ENCODE measurements at regions not wholly inside any gene's neighbourhood (a gene's known extent, or its start where the extent isn't known, plus 50 kb on each side); places are given as distances from the start of the nearest gene placed in this dataset.
A peak's percentile ranks its signal among the peaks of the same experiment; 100 is the strongest.

DNA sequence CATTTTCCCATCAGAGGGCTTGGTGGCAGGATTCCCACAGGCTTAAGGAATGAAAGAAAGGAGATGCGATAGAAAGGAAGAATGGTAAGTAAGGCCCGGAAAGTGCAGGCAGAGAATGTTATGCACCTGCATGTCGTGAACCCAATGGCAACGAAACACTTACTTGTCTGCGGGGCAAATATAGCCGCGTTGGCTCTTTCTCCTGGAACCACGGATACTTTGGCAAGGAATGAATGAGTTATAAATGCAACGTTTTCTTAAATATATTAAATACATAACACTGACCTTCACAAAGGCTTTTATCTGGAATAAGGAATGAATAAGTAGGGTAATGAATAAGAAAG, 192.1 kb downstream of the KATNAL1 start:
- H3K4me3 ChIP-seq (ENCODE audit: low read depth, low read length), result peak overlapping the region; percentile 38
- in situ Hi-C loops (cut with HindIII; ENCODE audit: low sequenced_read_pairs), result loop anchor here (5.0 to 10.0 kb wide), 3 partner anchors 193 to 360 kb away; no protein-coding TSS in a partner anchor

DNA sequence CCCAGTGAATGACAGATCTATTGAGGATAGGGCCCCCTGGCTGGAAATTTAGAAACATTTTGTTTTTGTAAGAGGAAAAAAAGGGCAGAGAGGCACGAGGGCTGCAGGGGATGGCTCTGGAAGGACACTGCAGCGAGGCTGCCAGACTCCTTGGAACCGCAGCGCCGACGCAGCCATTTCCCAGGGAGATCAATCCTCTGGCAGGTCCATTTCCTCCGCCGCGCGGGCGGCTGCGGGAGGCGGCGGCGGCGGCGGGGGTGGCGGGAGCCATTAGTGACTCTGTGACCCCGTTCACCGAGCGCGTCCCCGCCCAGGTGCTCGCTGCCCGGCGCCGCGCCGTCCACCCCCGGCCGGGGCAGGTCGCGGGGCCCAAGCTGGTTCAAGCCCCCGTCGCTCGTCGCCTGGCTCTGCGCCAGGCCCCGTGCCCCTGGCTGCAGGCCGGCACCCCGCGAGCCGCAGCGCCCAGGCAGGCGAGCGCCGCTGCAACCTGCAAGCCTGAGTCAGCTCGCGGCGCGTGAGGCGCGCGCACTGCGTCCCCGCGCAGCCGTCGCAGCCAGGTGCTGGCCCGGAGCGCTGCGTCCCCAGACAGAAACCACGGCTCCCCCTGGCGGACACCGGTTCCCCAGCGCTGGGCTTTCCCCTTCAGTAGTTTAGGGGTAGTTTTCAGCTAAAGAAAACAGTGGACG, 192.6 kb downstream of the KATNAL1 start:
- DNase-seq (ENCODE audit: low read depth), result peak; percentile 49
- TF ChIP-seq, protein P1, sequence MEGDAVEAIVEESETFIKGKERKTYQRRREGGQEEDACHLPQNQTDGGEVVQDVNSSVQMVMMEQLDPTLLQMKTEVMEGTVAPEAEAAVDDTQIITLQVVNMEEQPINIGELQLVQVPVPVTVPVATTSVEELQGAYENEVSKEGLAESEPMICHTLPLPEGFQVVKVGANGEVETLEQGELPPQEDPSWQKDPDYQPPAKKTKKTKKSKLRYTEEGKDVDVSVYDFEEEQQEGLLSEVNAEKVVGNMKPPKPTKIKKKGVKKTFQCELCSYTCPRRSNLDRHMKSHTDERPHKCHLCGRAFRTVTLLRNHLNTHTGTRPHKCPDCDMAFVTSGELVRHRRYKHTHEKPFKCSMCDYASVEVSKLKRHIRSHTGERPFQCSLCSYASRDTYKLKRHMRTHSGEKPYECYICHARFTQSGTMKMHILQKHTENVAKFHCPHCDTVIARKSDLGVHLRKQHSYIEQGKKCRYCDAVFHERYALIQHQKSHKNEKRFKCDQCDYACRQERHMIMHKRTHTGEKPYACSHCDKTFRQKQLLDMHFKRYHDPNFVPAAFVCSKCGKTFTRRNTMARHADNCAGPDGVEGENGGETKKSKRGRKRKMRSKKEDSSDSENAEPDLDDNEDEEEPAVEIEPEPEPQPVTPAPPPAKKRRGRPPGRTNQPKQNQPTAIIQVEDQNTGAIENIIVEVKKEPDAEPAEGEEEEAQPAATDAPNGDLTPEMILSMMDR (IDR thresholded peaks at IDR 0.05; ENCODE audit: low read depth, low read length, missing control alignments), result peak; percentile 89
- in situ Hi-C loops (cut with HindIII; ENCODE audit: low sequenced_read_pairs), result loop anchor here (5.0 to 10.0 kb wide), 3 partner anchors 192 to 360 kb away; no protein-coding TSS in a partner anchor
- H3K4me3 ChIP-seq (ENCODE audit: low read depth, low read length), result peak overlapping the region; percentile 38

More for the DNA sequence above, 192.1 kb downstream of the KATNAL1 start:
- TF ChIP-seq, protein P1 (IDR thresholded peaks at IDR 0.05; ENCODE audit: low read depth, low read length, missing control alignments), result no peak
- DNase-seq (ENCODE audit: low read depth), result no peak

DNA sequence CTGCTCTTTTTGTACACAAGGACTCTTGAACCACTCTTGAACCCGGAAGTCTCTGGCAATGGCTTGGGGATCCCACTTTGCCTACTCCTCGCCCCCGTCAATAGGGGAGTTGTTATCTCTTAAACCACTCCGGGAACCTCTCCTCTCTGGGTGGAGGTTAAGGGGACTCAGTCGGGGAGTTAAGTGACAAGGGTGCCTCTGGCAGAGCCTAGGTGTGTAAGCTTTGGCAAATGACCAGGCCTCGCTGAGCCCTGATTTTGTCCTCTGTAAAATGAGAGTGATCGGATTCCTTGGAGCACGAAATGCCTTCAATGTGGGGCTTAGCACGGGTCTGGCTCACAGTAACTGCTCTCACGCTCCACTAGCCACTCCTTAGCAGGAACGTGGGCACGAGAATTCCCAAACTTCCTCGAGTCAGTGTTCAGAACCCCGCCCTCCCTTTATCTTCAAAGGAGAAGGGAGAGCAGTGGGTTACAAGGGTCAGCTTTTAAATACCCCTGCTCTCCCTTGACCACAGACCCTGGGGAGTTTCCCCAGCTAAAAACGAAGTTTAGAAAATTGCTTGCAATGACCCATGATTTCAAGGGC, 193.3 kb downstream of the KATNAL1 start:
- H3K4me3 ChIP-seq (ENCODE audit: low read depth, low read length), result peak overlapping the region; percentile 38
- in situ Hi-C loops (cut with HindIII; ENCODE audit: low sequenced_read_pairs), result loop anchor here (10.0 kb wide), 1 partner anchor 359 kb away; no protein-coding TSS in a partner anchor
- TF ChIP-seq, protein P1 (IDR thresholded peaks at IDR 0.05; ENCODE audit: low read depth, low read length, missing control alignments), result no peak
- DNase-seq (ENCODE audit: low read depth), result no peak

DNA sequence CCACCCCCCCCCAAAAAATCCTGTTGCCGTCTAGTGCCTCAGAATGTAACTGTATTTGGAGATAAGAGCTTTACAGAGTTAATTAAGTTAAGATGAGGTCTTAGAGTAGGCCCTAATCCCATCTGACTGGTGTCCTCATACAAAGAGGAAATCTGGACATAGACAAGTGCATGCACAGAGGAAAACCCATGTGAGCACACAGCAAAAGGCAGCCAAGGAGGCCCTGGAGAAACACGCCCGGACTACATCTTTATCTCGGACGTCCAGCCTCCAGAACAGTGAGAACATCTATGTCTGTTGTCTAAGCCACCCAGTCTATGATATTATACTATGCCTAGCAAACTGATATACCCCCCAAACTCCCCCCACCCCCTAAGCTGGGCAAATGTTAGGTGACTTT, 193.8 kb downstream of the KATNAL1 start:
- no peak overlapping the region for H3K4me3 ChIP-seq (ENCODE audit: low read depth, low read length)
- no peak for DNase-seq (ENCODE audit: low read depth)
- TF ChIP-seq, protein P1 (IDR thresholded peaks at IDR 0.05; ENCODE audit: low read depth, low read length, missing control alignments), result no peak
- in situ Hi-C loops (cut with HindIII; ENCODE audit: low sequenced_read_pairs), result loop anchor here (10.0 kb wide), 1 partner anchor 359 kb away; no protein-coding TSS in a partner anchor

DNA sequence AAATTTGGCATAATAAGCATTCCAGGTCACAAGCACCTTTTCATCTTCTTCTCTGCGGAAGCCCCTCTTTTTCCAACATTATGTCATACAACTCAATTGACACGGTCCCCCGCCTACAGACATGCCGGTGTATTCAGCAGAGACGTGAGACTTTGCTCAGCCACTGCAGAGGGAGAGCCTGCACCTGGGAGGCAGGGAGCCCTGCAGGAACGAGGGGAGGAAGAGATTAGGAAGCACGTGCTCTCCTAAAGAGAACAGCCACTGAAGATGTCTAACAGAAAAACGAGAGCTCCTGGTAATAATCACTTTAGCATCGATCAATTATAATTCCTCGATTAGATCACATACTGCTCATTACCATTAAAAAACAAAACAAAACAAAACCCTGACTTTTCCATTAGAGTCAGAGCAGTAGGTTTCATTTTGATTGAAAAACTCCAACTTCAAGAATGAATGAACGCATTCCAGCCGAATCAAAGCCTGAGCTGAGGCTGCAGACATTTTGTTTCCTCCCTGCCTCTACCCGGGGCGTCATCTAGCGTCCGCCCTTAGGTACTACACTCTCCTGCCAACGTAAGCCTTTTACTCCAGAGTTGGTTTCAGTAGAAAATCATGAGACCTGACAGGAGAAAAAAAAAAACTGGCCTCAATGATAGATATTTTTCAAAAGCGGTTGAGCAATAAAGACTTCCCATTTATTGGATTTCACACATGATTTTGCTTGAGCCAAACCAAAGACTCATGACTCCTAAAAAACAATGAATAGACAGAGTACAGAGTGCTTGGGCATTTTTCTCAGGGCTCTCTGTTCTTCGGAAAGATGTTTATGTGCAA, 194.5 kb downstream of the KATNAL1 start:
- in situ Hi-C loops (cut with HindIII; ENCODE audit: low sequenced_read_pairs), result loop anchor here (10.0 kb wide), 1 partner anchor 358 kb away; no protein-coding TSS in a partner anchor
- no peak overlapping the region for H3K4me3 ChIP-seq (ENCODE audit: low read depth, low read length)
- TF ChIP-seq, protein P1 (IDR thresholded peaks at IDR 0.05; ENCODE audit: low read depth, low read length, missing control alignments), result peak; percentile 100
- DNase-seq (ENCODE audit: low read depth), result peak; percentile 89

DNA sequence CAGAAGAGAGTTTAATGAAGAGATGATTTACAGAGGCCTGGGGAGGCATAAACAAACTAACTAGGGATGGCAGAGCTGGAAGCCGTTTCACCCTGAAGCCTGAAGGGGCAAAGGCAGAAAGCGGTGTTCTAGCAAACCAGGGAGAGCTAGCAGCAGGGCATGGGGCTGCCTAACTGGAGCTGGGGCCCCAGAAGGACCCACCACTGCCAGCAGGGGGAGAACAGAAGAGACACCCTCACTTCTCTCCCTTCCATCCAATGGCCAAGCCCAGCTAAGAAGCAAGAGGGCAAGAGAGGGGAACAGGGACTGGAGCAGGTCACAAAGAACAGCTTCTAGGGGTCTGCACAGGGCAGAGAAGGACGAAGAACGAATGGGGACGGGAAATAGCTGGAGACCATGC, 195.5 kb downstream of the KATNAL1 start:
- in situ Hi-C loops (cut with HindIII; ENCODE audit: low sequenced_read_pairs), result loop anchor here (10.0 kb wide), 1 partner anchor 357 kb away; no protein-coding TSS in a partner anchor
- TF ChIP-seq, protein P1 (IDR thresholded peaks at IDR 0.05; ENCODE audit: low read depth, low read length, missing control alignments), result peak; percentile 33
- no peak for DNase-seq (ENCODE audit: low read depth)
- no peak overlapping the region for H3K4me3 ChIP-seq (ENCODE audit: low read depth, low read length)
